K562 (cell line): ENCODE measurements at regions not wholly inside any gene's neighbourhood (a gene's known extent, or its start where the extent isn't known, plus 50 kb on each side); places are given as distances from the start of the nearest gene placed in this dataset.

Experiments used
- CHD1 ChIP-seq: fragments of 200-600 bp; sonication (generic); IDR thresholded peaks from one replicate; pipeline ENCODE4 v1.6.1; 2012; ENCODE audit warnings: mild to moderate bottlenecking, moderate library complexity, low read length, inconsistent platforms
- CXXC5 ChIP-seq: fragments of 250-450 bp; sonication (Bioruptor Pico); IDR thresholded peaks from 2 replicates; pipeline ENCODE4 v1.8.0; 2022; ENCODE audit warnings: inconsistent platforms, mild to moderate bottlenecking, moderate library complexity
- KAT7 ChIP-seq: sonication (generic); formaldehyde crosslinking; IDR thresholded peaks from 2 replicates; pipeline ENCODE4 v1.8.0; 2022; ENCODE audit warnings: missing genetic modification reagents, mild to moderate bottlenecking, borderline replicate concordance
- NCOA1 ChIP-seq: fragments of 450-650 bp; IDR thresholded peaks from 2 replicates; pipeline ENCODE4 v1.6.1; 2016; ENCODE audit warnings: low read depth
- POLR2A ChIP-seq: fragments of 450-650 bp; conservative IDR thresholded peaks from 2 replicates; pipeline ENCODE4 v1.6.1; 2016
- RBBP5 ChIP-seq: fragments of 200-600 bp; sonication (generic); IDR thresholded peaks from 2 replicates; pipeline ENCODE4 v1.6.1; 2012; ENCODE audit warnings: borderline replicate concordance, mild to moderate bottlenecking, low read length, control low read depth, inconsistent platforms; ENCODE audit not compliant: insufficient read depth, poor library complexity, severe bottlenecking
- TBL1XR1 ChIP-seq, 2 experiments: IDR thresholded peaks; 2 replicates each; pipeline ENCODE4 v1.6.1; 2012; ENCODE audit warnings: improper control_type of control experiment in 2 of 2, low read length in 2 of 2, mild to moderate bottlenecking in 1 of 2
- YY1 ChIP-seq, 3 experiments: IDR thresholded peaks; 2 replicates each; pipeline ENCODE4 v1.6.1; 2011; ENCODE audit warnings: low read length in 2 of 3, mild to moderate bottlenecking in 2 of 3, moderate library complexity in 2 of 3, borderline replicate concordance in 1 of 3, control low read depth in 1 of 3, low read depth in 1 of 3; ENCODE audit not compliant: insufficient read depth in 3 of 3, insufficient replicate concordance in 2 of 3, control insufficient read depth in 1 of 3, insufficient read length in 1 of 3; ENCODE audit errors: extremely low read depth in 1 of 3
- ZNF589 ChIP-seq: fragments of 200-800 bp; sonication (Bioruptor generic); IDR thresholded peaks from 2 replicates; pipeline ENCODE4 v1.6.1; 2016; ENCODE audit warnings: low read depth, missing genetic modification characterization, missing compliant biosample characterization
- TF ChIP-seq, protein P1 (sequence below): fragments of 450-650 bp; IDR thresholded peaks from 2 replicates; pipeline ENCODE4 v1.6.1; 2016; ENCODE audit warnings: missing biosample characterization, missing genetic modification characterization
- TF ChIP-seq, protein P2 (sequence below): sonication (generic); formaldehyde crosslinking; IDR thresholded peaks from 2 replicates; pipeline ENCODE4 v1.8.1; 2023; ENCODE audit warnings: mild to moderate bottlenecking, missing genetic modification reagents
- TF ChIP-seq, protein P3 (sequence below), 3 experiments: IDR thresholded peaks in 2 of 3; conservative IDR thresholded peaks in 1 of 3; 2 replicates each; pipeline ENCODE4 v1.5.1; 2011 to 2012; ENCODE audit warnings: low read length in 3 of 3, mild to moderate bottlenecking in 3 of 3, control low read depth in 2 of 3, improper control_type of control experiment in 1 of 3, inconsistent platforms in 1 of 3, low read depth in 1 of 3, mixed read lengths in 1 of 3, moderate library complexity in 1 of 3; ENCODE audit not compliant: insufficient read depth in 2 of 3

- TF ChIP-seq KAT7 (CRISPR knock-in tag) (no peak), POLR2A (no peak), CHD1 (no peak), RBBP5 (no peak), CXXC5 (CRISPR knock-in tag) (no peak), YY1 (IDR thresholded peaks at IDR 0.05; ENCODE audit: borderline replicate concordance in 1 of 3, control insufficient read depth in 1 of 3, extremely low read depth in 1 of 3, insufficient read depth in 3 of 3, insufficient read length in 1 of 3, insufficient replicate concordance in 2 of 3, low read depth in 1 of 3, low read length in 2 of 3) (no peak), TBL1XR1 (IDR thresholded peaks at IDR 0.05; ENCODE audit: low read length in 2 of 2) (no peak), NCOA1 (no peak), ZNF589 (no peak)
- TF ChIP-seq, protein P1, sequence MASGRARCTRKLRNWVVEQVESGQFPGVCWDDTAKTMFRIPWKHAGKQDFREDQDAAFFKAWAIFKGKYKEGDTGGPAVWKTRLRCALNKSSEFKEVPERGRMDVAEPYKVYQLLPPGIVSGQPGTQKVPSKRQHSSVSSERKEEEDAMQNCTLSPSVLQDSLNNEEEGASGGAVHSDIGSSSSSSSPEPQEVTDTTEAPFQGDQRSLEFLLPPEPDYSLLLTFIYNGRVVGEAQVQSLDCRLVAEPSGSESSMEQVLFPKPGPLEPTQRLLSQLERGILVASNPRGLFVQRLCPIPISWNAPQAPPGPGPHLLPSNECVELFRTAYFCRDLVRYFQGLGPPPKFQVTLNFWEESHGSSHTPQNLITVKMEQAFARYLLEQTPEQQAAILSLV (tag), result no peak
- TF ChIP-seq, protein P2, sequence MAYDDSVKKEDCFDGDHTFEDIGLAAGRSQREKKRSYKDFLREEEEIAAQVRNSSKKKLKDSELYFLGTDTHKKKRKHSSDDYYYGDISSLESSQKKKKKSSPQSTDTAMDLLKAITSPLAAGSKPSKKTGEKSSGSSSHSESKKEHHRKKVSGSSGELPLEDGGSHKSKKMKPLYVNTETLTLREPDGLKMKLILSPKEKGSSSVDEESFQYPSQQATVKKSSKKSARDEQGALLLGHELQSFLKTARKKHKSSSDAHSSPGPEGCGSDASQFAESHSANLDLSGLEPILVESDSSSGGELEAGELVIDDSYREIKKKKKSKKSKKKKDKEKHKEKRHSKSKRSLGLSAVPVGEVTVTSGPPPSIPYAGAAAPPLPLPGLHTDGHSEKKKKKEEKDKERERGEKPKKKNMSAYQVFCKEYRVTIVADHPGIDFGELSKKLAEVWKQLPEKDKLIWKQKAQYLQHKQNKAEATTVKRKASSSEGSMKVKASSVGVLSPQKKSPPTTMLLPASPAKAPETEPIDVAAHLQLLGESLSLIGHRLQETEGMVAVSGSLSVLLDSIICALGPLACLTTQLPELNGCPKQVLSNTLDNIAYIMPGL (CRISPR knock-in tag), result no peak
- TF ChIP-seq, protein P3, sequence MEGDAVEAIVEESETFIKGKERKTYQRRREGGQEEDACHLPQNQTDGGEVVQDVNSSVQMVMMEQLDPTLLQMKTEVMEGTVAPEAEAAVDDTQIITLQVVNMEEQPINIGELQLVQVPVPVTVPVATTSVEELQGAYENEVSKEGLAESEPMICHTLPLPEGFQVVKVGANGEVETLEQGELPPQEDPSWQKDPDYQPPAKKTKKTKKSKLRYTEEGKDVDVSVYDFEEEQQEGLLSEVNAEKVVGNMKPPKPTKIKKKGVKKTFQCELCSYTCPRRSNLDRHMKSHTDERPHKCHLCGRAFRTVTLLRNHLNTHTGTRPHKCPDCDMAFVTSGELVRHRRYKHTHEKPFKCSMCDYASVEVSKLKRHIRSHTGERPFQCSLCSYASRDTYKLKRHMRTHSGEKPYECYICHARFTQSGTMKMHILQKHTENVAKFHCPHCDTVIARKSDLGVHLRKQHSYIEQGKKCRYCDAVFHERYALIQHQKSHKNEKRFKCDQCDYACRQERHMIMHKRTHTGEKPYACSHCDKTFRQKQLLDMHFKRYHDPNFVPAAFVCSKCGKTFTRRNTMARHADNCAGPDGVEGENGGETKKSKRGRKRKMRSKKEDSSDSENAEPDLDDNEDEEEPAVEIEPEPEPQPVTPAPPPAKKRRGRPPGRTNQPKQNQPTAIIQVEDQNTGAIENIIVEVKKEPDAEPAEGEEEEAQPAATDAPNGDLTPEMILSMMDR (IDR thresholded peaks at IDR 0.05 in 2 of 3, conservative IDR thresholded peaks at IDR 0.05 in 1 of 3; ENCODE audit: insufficient read depth in 2 of 3, low read depth in 1 of 3, low read length in 3 of 3), result no peak
Measured at GRCh38 chr11:29734287-29734686, 282.5 kb downstream of the KCNA4 start.
